Activated T-helper 2 cell treated with anti-CD3 and anti-CD28 coated beads, Interferon-gamma antibody, Interleukin-2, Interleukin-4, amounts not matched to agents 10 μg/mL and 5 μg/mL and 100 μg/mL, durations not matched to agents 14 hours and 24 hours and 36 hours (primary cell): ENCODE measurements at regions not wholly inside any gene's neighbourhood (a gene's known extent, or its start where the extent isn't known, plus 50 kb on each side); places are given as distances from the start of the nearest gene placed in this dataset.

ENCODE experiments used
- DNase-seq: peaks from one replicate; pipeline ENCODE4 v3.0.0; 2021; ENCODE audit warnings: low spot score
- H3K27ac Mint-ChIP-seq: one replicate; pipeline ENCODE4 v1.8.0; 2021; ENCODE audit warnings: mixed read lengths
- H3K27me3 Mint-ChIP-seq: one replicate; pipeline ENCODE4 v1.8.0; 2021; ENCODE audit warnings: low read depth, mixed read lengths
- H3K36me3 Mint-ChIP-seq: one replicate; pipeline ENCODE4 v1.8.0; 2021; ENCODE audit warnings: low read depth, mixed read lengths
- H3K4me1 Mint-ChIP-seq: one replicate; pipeline ENCODE4 v1.8.0; 2021; ENCODE audit warnings: low read depth, mixed read lengths
- H3K4me3 Mint-ChIP-seq: one replicate; pipeline ENCODE4 v1.8.0; 2021; ENCODE audit warnings: low read depth, mild to moderate bottlenecking, moderate library complexity, mixed read lengths
- H3K9me3 Mint-ChIP-seq: one replicate; pipeline ENCODE4 v1.8.0; 2021; ENCODE audit warnings: mixed read lengths
- intact Hi-C: fragments of 100-400 bp; cut with micrococcal nuclease; formaldehyde crosslinking; loops from one replicate; pipeline ENCODE4 v1.15.1; 2023

- H3K9me3 Mint-ChIP-seq = no peaks in the 10 kb centered on the region
- intact Hi-C loops = no loop called here
- peaks cover 5% of the 10 kb centered on the region for H3K27me3 Mint-ChIP-seq
Measured at GRCh38 chr14:66378712-66379505, 107.3 kb upstream of the CCDC196 start.

GRCh38 chr14:66380143-66380542, 106.0 kb upstream of the CCDC196 start:
- no peak overlapping the region for H3K4me3 Mint-ChIP-seq
- H3K36me3 Mint-ChIP-seq = no peaks in the 10 kb centered on the region
- intact Hi-C loops = no loop called here
- H3K4me1 Mint-ChIP-seq = no peaks in the 10 kb centered on the region
- H3K27ac Mint-ChIP-seq = no peak overlapping the region
- no peaks in the 10 kb centered on the region for H3K9me3 Mint-ChIP-seq
- H3K27me3 Mint-ChIP-seq = peaks cover 5% of the 10 kb centered on the region
- DNase-seq = no peak

More at GRCh38 chr14:66378712-66379505, 107.3 kb upstream of the CCDC196 start:
- H3K27ac Mint-ChIP-seq = no peak overlapping the region
- H3K4me3 Mint-ChIP-seq = no peak overlapping the region
- no peak for DNase-seq
- H3K36me3 Mint-ChIP-seq = no peaks in the 10 kb centered on the region
- H3K4me1 Mint-ChIP-seq = no peaks in the 10 kb centered on the region

GRCh38 chr14:66381755-66382154, 104.4 kb upstream of the CCDC196 start:
- intact Hi-C loops = no loop called here
- DNase-seq = no peak
- no peak overlapping the region for H3K27ac Mint-ChIP-seq
- H3K4me3 Mint-ChIP-seq = no peak overlapping the region
- no peaks in the 10 kb centered on the region for H3K9me3 Mint-ChIP-seq
- H3K4me1 Mint-ChIP-seq = no peaks in the 10 kb centered on the region
- peaks cover 10% of the 10 kb centered on the region for H3K27me3 Mint-ChIP-seq
- H3K36me3 Mint-ChIP-seq = no peaks in the 10 kb centered on the region

GRCh38 chr14:66383257-66383656, 102.9 kb upstream of the CCDC196 start:
- Mint-ChIP-seq H3K4me3 (no peak overlapping the region), H3K27me3 (peaks cover 10% of the 10 kb centered on the region), H3K4me1 (no peaks in the 10 kb centered on the region), H3K36me3 (no peaks in the 10 kb centered on the region), H3K9me3 (no peaks in the 10 kb centered on the region), H3K27ac (no peak overlapping the region)
- intact Hi-C loops = no loop called here
- DNase-seq = no peak

GRCh38 chr14:66383771-66384170, 102.4 kb upstream of the CCDC196 start:
- peaks cover 10% of the 10 kb centered on the region for H3K27me3 Mint-ChIP-seq
- no peaks in the 10 kb centered on the region for H3K4me1 Mint-ChIP-seq
- no peak for DNase-seq
- no peak overlapping the region for H3K4me3 Mint-ChIP-seq
- intact Hi-C loops = no loop called here
- no peak overlapping the region for H3K27ac Mint-ChIP-seq
- H3K9me3 Mint-ChIP-seq = no peaks in the 10 kb centered on the region
- no peaks in the 10 kb centered on the region for H3K36me3 Mint-ChIP-seq

- DNase-seq = no peak
- no peaks in the 10 kb centered on the region for H3K4me1 Mint-ChIP-seq
- no peak overlapping the region for H3K4me3 Mint-ChIP-seq
- H3K9me3 Mint-ChIP-seq = no peaks in the 10 kb centered on the region
- H3K36me3 Mint-ChIP-seq = no peaks in the 10 kb centered on the region
- H3K27me3 Mint-ChIP-seq = peaks cover 13% of the 10 kb centered on the region
- H3K27ac Mint-ChIP-seq = no peak overlapping the region
- intact Hi-C loops = no loop called here
Measured at GRCh38 chr14:66388516-66388915, 97.7 kb upstream of the CCDC196 start.

GRCh38 chr14:66389481-66389880, 96.7 kb upstream of the CCDC196 start:
- H3K9me3 Mint-ChIP-seq = no peaks in the 10 kb centered on the region
- H3K36me3 Mint-ChIP-seq = no peaks in the 10 kb centered on the region
- H3K27me3 Mint-ChIP-seq = peaks cover 13% of the 10 kb centered on the region
- DNase-seq = no peak
- no peak overlapping the region for H3K4me3 Mint-ChIP-seq
- H3K27ac Mint-ChIP-seq = no peak overlapping the region
- intact Hi-C loops = no loop called here
- no peaks in the 10 kb centered on the region for H3K4me1 Mint-ChIP-seq

GRCh38 chr14:66395300-66395699, 90.9 kb upstream of the CCDC196 start:
- DNase-seq = peak; percentile 18
- H3K27me3 Mint-ChIP-seq = peaks cover 8% of the 10 kb centered on the region
- H3K4me1 Mint-ChIP-seq = peaks cover 5% of the 10 kb centered on the region
- H3K9me3 Mint-ChIP-seq = no peaks in the 10 kb centered on the region
- no peak overlapping the region for H3K27ac Mint-ChIP-seq
- intact Hi-C loops = no loop called here
- H3K36me3 Mint-ChIP-seq = no peaks in the 10 kb centered on the region
- H3K4me3 Mint-ChIP-seq = no peak overlapping the region

GRCh38 chr14:66396164-66396563, 90.0 kb upstream of the CCDC196 start:
- H3K9me3 Mint-ChIP-seq = no peaks in the 10 kb centered on the region
- intact Hi-C loops = no loop called here
- H3K4me3 Mint-ChIP-seq = no peak overlapping the region
- H3K27me3 Mint-ChIP-seq = peaks cover 8% of the 10 kb centered on the region
- no peak overlapping the region for H3K27ac Mint-ChIP-seq
- peaks cover 5% of the 10 kb centered on the region for H3K4me1 Mint-ChIP-seq
- H3K36me3 Mint-ChIP-seq = no peaks in the 10 kb centered on the region
- no peak for DNase-seq

GRCh38 chr14:66398437-66398836, 87.7 kb upstream of the CCDC196 start:
- Mint-ChIP-seq H3K4me1 (peaks cover 7% of the 10 kb centered on the region), H3K36me3 (no peaks in the 10 kb centered on the region), H3K9me3 (no peaks in the 10 kb centered on the region), H3K4me3 (no peak overlapping the region), H3K27me3 (no peaks in the 10 kb centered on the region), H3K27ac (no peak overlapping the region)
- no peak for DNase-seq
- intact Hi-C loops = no loop called here

- no peak for DNase-seq
- H3K36me3 Mint-ChIP-seq = no peaks in the 10 kb centered on the region
- H3K4me3 Mint-ChIP-seq = no peak overlapping the region
- H3K4me1 Mint-ChIP-seq = peaks cover 2% of the 10 kb centered on the region
- no peaks in the 10 kb centered on the region for H3K27me3 Mint-ChIP-seq
- no peak overlapping the region for H3K27ac Mint-ChIP-seq
- no peaks in the 10 kb centered on the region for H3K9me3 Mint-ChIP-seq
- intact Hi-C loops = loop anchor here (5.0 kb wide), 1 partner anchor 44 kb away; no protein-coding TSS in a partner anchor
Measured at GRCh38 chr14:66401449-66402095, 84.6 kb upstream of the CCDC196 start.

- no peaks in the 10 kb centered on the region for H3K9me3 Mint-ChIP-seq
- no peaks in the 10 kb centered on the region for H3K36me3 Mint-ChIP-seq
- peaks cover 2% of the 10 kb centered on the region for H3K4me1 Mint-ChIP-seq
- no peak overlapping the region for H3K27ac Mint-ChIP-seq
- no peak overlapping the region for H3K4me3 Mint-ChIP-seq
- no peaks in the 10 kb centered on the region for H3K27me3 Mint-ChIP-seq
- intact Hi-C loops = loop anchor here (5.0 kb wide), 1 partner anchor 46 kb away; no protein-coding TSS in a partner anchor
- DNase-seq = no peak
Measured at GRCh38 chr14:66403183-66403582, 83.0 kb upstream of the CCDC196 start.

- intact Hi-C loops = loop anchor here (5.0 kb wide), 1 partner anchor 47 kb away; no protein-coding TSS in a partner anchor
- no peaks in the 10 kb centered on the region for H3K36me3 Mint-ChIP-seq
- no peak for DNase-seq
- H3K27me3 Mint-ChIP-seq = no peaks in the 10 kb centered on the region
- H3K4me1 Mint-ChIP-seq = peaks cover 2% of the 10 kb centered on the region
- H3K9me3 Mint-ChIP-seq = no peaks in the 10 kb centered on the region
- H3K4me3 Mint-ChIP-seq = no peak overlapping the region
- H3K27ac Mint-ChIP-seq = no peak overlapping the region
Measured at GRCh38 chr14:66404051-66404545, 82.1 kb upstream of the CCDC196 start.
